HG02610 (cell line): ENCODE measurements at regions not wholly inside any gene's neighbourhood (a gene's known extent, or its start where the extent isn't known, plus 50 kb on each side); places are given as distances from the start of the nearest gene placed in this dataset.
"Not testable (repeated sequence)": the region's sequence is repeated elsewhere in the genome, so short reads cannot be mapped to it uniquely, and the experiment has no call there.

Experiments used
- ATAC-seq: cut with Tn5 transposase; IDR thresholded peaks from one replicate; pipeline ENCODE4 v1.9.1; 2021; ENCODE audit warnings: mild to moderate bottlenecking, moderate library complexity; ENCODE audit not compliant: unreplicated experiment

- no peak for ATAC-seq
Observed at GRCh38 chrX:94576367-94577004, 902.5 kb downstream of the FAM133A start.

GRCh38 chrX:94600077-94600476, 926.1 kb downstream of the FAM133A start:
- ATAC-seq = no peak

- ATAC-seq = no peak
Observed at GRCh38 chrX:94612140-94612539, 938.1 kb downstream of the FAM133A start.

GRCh38 chrX:94633237-94633636, 959.2 kb downstream of the FAM133A start:
- no peak for ATAC-seq

GRCh38 chrX:94635003-94635402, 961.0 kb downstream of the FAM133A start:
- ATAC-seq = no peak

GRCh38 chrX:94645726-94646125, 971.7 kb downstream of the FAM133A start:
- ATAC-seq = no peak

GRCh38 chrX:94655180-94655579, 981.2 kb downstream of the FAM133A start:
- ATAC-seq = no peak

- ATAC-seq = no peak
Observed at GRCh38 chrX:94662689-94663088, 988.7 kb downstream of the FAM133A start.

- ATAC-seq = no peak
Observed at GRCh38 chrX:94676285-94676684, 1002.3 kb downstream of the FAM133A start.

GRCh38 chrX:94686071-94686470, 1012.1 kb downstream of the FAM133A start:
- ATAC-seq = no peak

GRCh38 chrX:94695910-94696309, 1021.9 kb downstream of the FAM133A start:
- no peak for ATAC-seq

GRCh38 chrX:94704348-94705256, 1030.6 kb downstream of the FAM133A start:
- not testable (repeated sequence) for ATAC-seq

- no peak for ATAC-seq
Observed at GRCh38 chrX:94721386-94721785, 1047.4 kb downstream of the FAM133A start.

GRCh38 chrX:94722578-94722977, 1048.6 kb downstream of the FAM133A start:
- no peak for ATAC-seq

- no peak for ATAC-seq
Observed at GRCh38 chrX:94742772-94743171, 1068.8 kb downstream of the FAM133A start.

GRCh38 chrX:94743478-94743877, 1069.5 kb downstream of the FAM133A start:
- peak; percentile 90 for ATAC-seq

- ATAC-seq = peak; percentile 55
Observed at GRCh38 chrX:94744786-94745185, 1070.8 kb downstream of the FAM133A start.

GRCh38 chrX:94751611-94752010, 1077.6 kb downstream of the FAM133A start:
- ATAC-seq = no peak

- ATAC-seq = no peak
Observed at GRCh38 chrX:94752434-94753169, 1078.6 kb downstream of the FAM133A start.

- ATAC-seq = no peak
Observed at GRCh38 chrX:94758130-94758529, 1084.1 kb downstream of the FAM133A start.

GRCh38 chrX:94775640-94776039, 1101.6 kb downstream of the FAM133A start:
- no peak for ATAC-seq
